ENCODE measurements at regions not wholly inside any gene's neighbourhood (a gene's known extent, or its start where the extent isn't known, plus 50 kb on each side); places are given as distances from the start of the nearest gene placed in this dataset.

DNA sequence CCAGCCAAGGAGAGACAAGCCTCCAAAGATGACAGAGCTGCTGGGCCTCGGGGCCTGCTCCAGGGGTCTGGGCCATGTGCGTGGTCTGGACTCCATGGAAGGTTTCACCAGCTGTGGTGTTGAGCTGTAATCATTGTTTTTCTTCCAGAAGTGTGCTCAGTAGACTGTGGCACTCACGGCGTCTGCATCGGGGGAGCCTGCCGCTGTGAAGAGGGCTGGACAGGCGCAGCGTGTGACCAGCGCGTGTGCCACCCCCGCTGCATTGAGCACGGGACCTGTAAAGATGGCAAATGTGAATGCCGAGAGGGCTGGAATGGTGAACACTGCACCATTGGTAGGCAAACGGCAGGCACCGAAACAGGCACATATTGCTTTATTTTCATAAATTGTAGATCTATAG lies 164.8 kb upstream of the WWC1 start:
- H3K4me3 ChIP-seq (replicated peaks in 1 of 3) = no peak overlapping the region
- TF ChIP-seq POLR2A (IDR thresholded peaks at IDR 0.05) = no peak
- TF ChIP-seq, protein P1, sequence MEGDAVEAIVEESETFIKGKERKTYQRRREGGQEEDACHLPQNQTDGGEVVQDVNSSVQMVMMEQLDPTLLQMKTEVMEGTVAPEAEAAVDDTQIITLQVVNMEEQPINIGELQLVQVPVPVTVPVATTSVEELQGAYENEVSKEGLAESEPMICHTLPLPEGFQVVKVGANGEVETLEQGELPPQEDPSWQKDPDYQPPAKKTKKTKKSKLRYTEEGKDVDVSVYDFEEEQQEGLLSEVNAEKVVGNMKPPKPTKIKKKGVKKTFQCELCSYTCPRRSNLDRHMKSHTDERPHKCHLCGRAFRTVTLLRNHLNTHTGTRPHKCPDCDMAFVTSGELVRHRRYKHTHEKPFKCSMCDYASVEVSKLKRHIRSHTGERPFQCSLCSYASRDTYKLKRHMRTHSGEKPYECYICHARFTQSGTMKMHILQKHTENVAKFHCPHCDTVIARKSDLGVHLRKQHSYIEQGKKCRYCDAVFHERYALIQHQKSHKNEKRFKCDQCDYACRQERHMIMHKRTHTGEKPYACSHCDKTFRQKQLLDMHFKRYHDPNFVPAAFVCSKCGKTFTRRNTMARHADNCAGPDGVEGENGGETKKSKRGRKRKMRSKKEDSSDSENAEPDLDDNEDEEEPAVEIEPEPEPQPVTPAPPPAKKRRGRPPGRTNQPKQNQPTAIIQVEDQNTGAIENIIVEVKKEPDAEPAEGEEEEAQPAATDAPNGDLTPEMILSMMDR (IDR thresholded peaks at IDR 0.05) = no peak
- 57 to 85% methylated on average over 14 to 15 of the region's 15 CpGs for WGBS, 2 donors
- no peak overlapping the region for H3K27ac ChIP-seq
- H3K36me3 ChIP-seq = no peaks in the 10 kb centered on the region
- no peaks in the 10 kb centered on the region for H3K9me3 ChIP-seq
- DNase-seq = peak in 1 of 2 donors; percentile 12
- intact Hi-C loops (cut with DNase I) = no loop called here
- no peaks in the 10 kb centered on the region for H3K4me1 ChIP-seq
- no peaks in the 10 kb centered on the region for H3K27me3 ChIP-seq

DNA sequence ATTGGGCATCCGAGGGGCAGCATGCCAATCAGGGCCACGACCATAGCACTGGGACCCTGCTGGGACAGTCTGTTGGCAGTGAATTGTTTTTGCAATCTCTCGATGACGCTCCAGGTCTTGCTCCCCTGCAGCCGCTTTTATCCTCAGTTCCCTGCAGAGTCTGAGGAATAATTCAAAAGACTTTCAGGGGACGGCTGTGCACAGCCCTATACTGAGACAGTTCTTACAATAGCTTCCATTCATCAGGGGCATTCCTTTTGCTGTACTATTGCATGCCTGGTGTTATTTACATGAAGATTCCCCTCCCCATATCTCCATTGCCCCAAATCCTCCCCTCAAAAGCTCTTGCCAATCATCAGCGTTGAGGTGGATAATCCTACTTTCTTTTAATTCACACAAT lies 163.3 kb upstream of the WWC1 start:
- intact Hi-C loops (cut with DNase I) = no loop called here
- TF ChIP-seq, protein P1 (IDR thresholded peaks at IDR 0.05) = no peak
- TF ChIP-seq POLR2A (IDR thresholded peaks at IDR 0.05) = no peak
- no peak overlapping the region for H3K4me3 ChIP-seq (replicated peaks in 1 of 3)
- no peaks in the 10 kb centered on the region for H3K9me3 ChIP-seq
- no peaks in the 10 kb centered on the region for H3K36me3 ChIP-seq
- DNase-seq = no peak
- H3K27ac ChIP-seq = no peak overlapping the region
- WGBS, 2 donors = 75 to 86% methylated on average over 7 of the region's 7 CpGs
- no peaks in the 10 kb centered on the region for H3K27me3 ChIP-seq
- H3K4me1 ChIP-seq = no peaks in the 10 kb centered on the region

DNA sequence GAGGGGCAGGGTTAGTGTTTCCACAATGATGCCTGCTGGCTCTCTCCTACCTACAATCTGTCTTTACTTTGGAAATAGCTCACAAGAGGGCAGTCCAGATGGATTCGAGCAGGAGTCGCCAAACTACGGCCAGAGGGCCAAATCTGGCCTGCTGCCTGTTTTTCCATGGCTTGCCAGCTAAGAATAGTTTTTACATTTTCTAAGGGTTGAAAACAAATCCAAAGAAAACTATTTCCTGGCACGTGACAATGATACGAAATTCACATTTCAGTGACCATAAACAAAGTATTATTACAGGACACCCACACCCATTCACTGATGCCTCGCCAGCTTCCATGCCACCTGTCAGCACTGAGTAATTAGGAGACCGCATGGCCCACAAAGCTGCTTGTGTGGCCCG lies 162.9 kb upstream of the WWC1 start:
- Histone ChIP-seq H3K27ac (no peak overlapping the region), H3K9me3 (no peaks in the 10 kb centered on the region), H3K4me3 (replicated peaks in 1 of 3) (no peak overlapping the region), H3K27me3 (no peaks in the 10 kb centered on the region), H3K36me3 (no peaks in the 10 kb centered on the region), H3K4me1 (no peaks in the 10 kb centered on the region)
- 59 to 61% methylated on average over 8 of the region's 8 CpGs for WGBS, 2 donors
- intact Hi-C loops (cut with DNase I) = no loop called here
- DNase-seq = no peak
- no peak for TF ChIP-seq POLR2A (IDR thresholded peaks at IDR 0.05)
- TF ChIP-seq, protein P1 (IDR thresholded peaks at IDR 0.05) = no peak

DNA sequence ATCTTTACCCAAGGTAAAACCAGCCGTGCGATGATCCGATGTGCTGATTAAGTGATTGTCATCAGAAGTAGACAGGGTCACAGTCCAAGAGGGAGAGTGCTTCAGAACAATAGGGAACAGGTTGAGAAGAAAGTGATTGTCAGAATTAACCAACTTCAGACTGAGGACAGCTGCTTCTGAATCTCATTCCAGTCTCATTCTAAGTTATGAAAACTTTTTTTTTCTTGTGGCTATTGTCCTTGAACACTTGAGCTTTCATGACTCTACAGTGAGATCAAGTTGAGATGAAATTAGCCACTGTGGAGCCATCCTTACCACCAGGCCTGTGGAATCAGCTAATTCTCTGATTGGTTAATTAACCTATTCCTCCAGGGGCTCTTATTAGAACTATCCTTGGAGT lies 159.9 kb upstream of the WWC1 start:
- DNase-seq = no peak
- Histone ChIP-seq H3K9me3 (no peaks in the 10 kb centered on the region), H3K27ac (no peak overlapping the region), H3K4me3 (replicated peaks in 1 of 3) (no peak overlapping the region), H3K36me3 (no peaks in the 10 kb centered on the region), H3K4me1 (no peaks in the 10 kb centered on the region), H3K27me3 (no peaks in the 10 kb centered on the region)
- intact Hi-C loops (cut with DNase I) = no loop called here
- WGBS, 2 donors = 89 to 95% methylated on average over 3 of the region's 3 CpGs
- TF ChIP-seq, protein P1 (IDR thresholded peaks at IDR 0.05) = no peak
- TF ChIP-seq POLR2A (IDR thresholded peaks at IDR 0.05) = no peak

DNA sequence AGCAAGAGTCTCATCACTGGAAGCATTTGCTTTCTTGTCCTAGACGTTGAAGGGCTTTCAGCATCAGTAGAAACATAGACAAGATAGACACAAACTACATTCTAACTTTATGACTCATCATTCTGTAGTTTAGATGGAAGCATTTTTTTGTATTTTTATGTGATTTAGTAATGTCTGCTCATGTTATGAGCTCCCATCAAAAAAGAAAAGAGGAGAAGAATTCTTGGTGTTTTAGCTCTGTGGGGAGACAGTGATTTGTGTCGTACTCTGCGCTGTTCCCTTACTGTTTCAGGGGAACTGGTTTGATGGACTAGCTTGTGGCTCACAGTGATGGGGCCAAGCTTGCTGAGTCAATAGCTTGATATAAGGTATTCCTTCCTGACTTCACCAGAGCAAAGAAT lies 159.2 kb upstream of the WWC1 start:
- no peak for DNase-seq
- WGBS, 2 donors = 89% methylated on average over 3 of the region's 3 CpGs
- Histone ChIP-seq H3K27me3 (no peaks in the 10 kb centered on the region), H3K9me3 (no peaks in the 10 kb centered on the region), H3K4me1 (no peaks in the 10 kb centered on the region), H3K4me3 (replicated peaks in 1 of 3) (no peak overlapping the region), H3K36me3 (no peaks in the 10 kb centered on the region), H3K27ac (no peak overlapping the region)
- intact Hi-C loops (cut with DNase I) = no loop called here
- TF ChIP-seq, protein P1 (IDR thresholded peaks at IDR 0.05) = no peak
- no peak for TF ChIP-seq POLR2A (IDR thresholded peaks at IDR 0.05)

Measured in thyroid gland (tissue), 4 donors.